SK-N-SH treated with all-trans-retinoic acid at 6 μM for 48 hours (cell line): ENCODE measurements at regions not wholly inside any gene's neighbourhood (a gene's known extent, or its start where the extent isn't known, plus 50 kb on each side); places are given as distances from the start of the nearest gene placed in this dataset.

ENCODE experiments used
- ATAC-seq: fragments of 200-7000 bp; cut with Tn5 transposase; 3 replicates; pipeline ENCODE4 v1.9.1; 2020; ENCODE audit warnings: mild to moderate bottlenecking, moderate library complexity
- ARNTL ChIP-seq: fragments of 450-650 bp; formaldehyde crosslinking; IDR thresholded peaks from 2 replicates; pipeline ENCODE4 v1.5.0; 2020; ENCODE audit warnings: low read depth, mild to moderate bottlenecking, moderate library complexity, borderline replicate concordance
- BACH2 ChIP-seq: fragments of 250-450 bp; sonication (Bioruptor Pico); IDR thresholded peaks from 2 replicates; pipeline ENCODE4 v1.9.0; 2021; ENCODE audit warnings: mild to moderate bottlenecking, borderline replicate concordance
- CREB5 ChIP-seq: fragments of 250-450 bp; sonication (Bioruptor Pico); IDR thresholded peaks from 2 replicates; pipeline ENCODE4 v1.5.1; 2020; ENCODE audit warnings: low read depth, mild to moderate bottlenecking, moderate library complexity
- CSRNP3 ChIP-seq: fragments of 250-450 bp; sonication (Bioruptor Pico); IDR thresholded peaks from 2 replicates; pipeline ENCODE4 v1.5.1; 2021; ENCODE audit warnings: mild to moderate bottlenecking, moderate library complexity
- ESRRG ChIP-seq: fragments of 250-450 bp; sonication (Bioruptor Pico); IDR thresholded peaks from 2 replicates; pipeline ENCODE4 v1.6.1; 2021; ENCODE audit warnings: mild to moderate bottlenecking
- GLIS3 ChIP-seq: fragments of 250-450 bp; sonication (Bioruptor Pico); IDR thresholded peaks from 2 replicates; pipeline ENCODE4 v1.5.0; 2020; ENCODE audit warnings: mild to moderate bottlenecking, moderate library complexity
- ISL1 ChIP-seq: fragments of 250-450 bp; sonication (Bioruptor Pico); IDR thresholded peaks from 2 replicates; pipeline ENCODE4 v2.1.2; 2022; ENCODE audit warnings: mild to moderate bottlenecking, moderate library complexity
- OSR1 ChIP-seq: fragments of 250-450 bp; sonication (Bioruptor Pico); IDR thresholded peaks from 2 replicates; pipeline ENCODE4 v1.8.0; 2022; ENCODE audit warnings: moderate library complexity, mild to moderate bottlenecking, inconsistent platforms
- PATZ1 ChIP-seq: fragments of 250-450 bp; sonication (Bioruptor Pico); IDR thresholded peaks from 2 replicates; pipeline ENCODE4 v1.8.0; 2020; ENCODE audit warnings: mild to moderate bottlenecking, moderate library complexity, borderline replicate concordance
- POU6F1 ChIP-seq: fragments of 250-450 bp; sonication (Bioruptor Pico); IDR thresholded peaks from 2 replicates; pipeline ENCODE4 v1.8.0; 2021; ENCODE audit warnings: low read depth, mild to moderate bottlenecking, moderate library complexity, borderline replicate concordance
- PPARA ChIP-seq: fragments of 250-450 bp; sonication (Bioruptor Pico); IDR thresholded peaks from 2 replicates; pipeline ENCODE4 v1.5.0; 2020; ENCODE audit warnings: mild to moderate bottlenecking, borderline replicate concordance
- RARB ChIP-seq: fragments of 250-450 bp; sonication (Bioruptor Pico); IDR thresholded peaks from 2 replicates; pipeline ENCODE4 v1.8.0; 2021; ENCODE audit warnings: mild to moderate bottlenecking, moderate library complexity
- SNAI2 ChIP-seq: fragments of 250-450 bp; sonication (Bioruptor Pico); IDR thresholded peaks from 2 replicates; pipeline ENCODE4 v1.5.0; 2020; ENCODE audit warnings: mild to moderate bottlenecking, moderate library complexity
- TCF4 ChIP-seq: fragments of 250-450 bp; sonication (Bioruptor Pico); IDR thresholded peaks from 2 replicates; pipeline ENCODE4 v1.8.0; 2021; ENCODE audit warnings: mild to moderate bottlenecking, moderate library complexity, borderline replicate concordance
- TOX ChIP-seq: fragments of 250-450 bp; sonication (Bioruptor Pico); IDR thresholded peaks from 2 replicates; pipeline ENCODE4 v1.8.0; 2021; ENCODE audit warnings: mild to moderate bottlenecking, moderate library complexity, borderline replicate concordance
- TSHZ2 ChIP-seq: fragments of 250-450 bp; sonication (Bioruptor Pico); IDR thresholded peaks from 2 replicates; pipeline ENCODE4 v1.5.0; 2020; ENCODE audit warnings: mild to moderate bottlenecking, moderate library complexity
- ZFP30 ChIP-seq: fragments of 450-650 bp; formaldehyde crosslinking; IDR thresholded peaks from 2 replicates; pipeline ENCODE4 v1.5.0; 2022; ENCODE audit warnings: mild to moderate bottlenecking, moderate library complexity
- ZNF565 ChIP-seq: fragments of 450-650 bp; formaldehyde crosslinking; conservative IDR thresholded peaks from 2 replicates; pipeline ENCODE4 v1.5.0; 2020; ENCODE audit warnings: low read depth, mild to moderate bottlenecking, moderate library complexity
- ZNF70 ChIP-seq: fragments of 450-650 bp; formaldehyde crosslinking; IDR thresholded peaks from 2 replicates; pipeline ENCODE4 v1.5.0; 2020; ENCODE audit warnings: mild to moderate bottlenecking, moderate library complexity

- no peak for ATAC-seq
- no peak for TF ChIP-seq ARNTL (CRISPR knock-in tag)
- TF ChIP-seq PPARA (CRISPR knock-in tag): no peak
- no peak for TF ChIP-seq ISL1 (CRISPR knock-in tag)
- no peak for TF ChIP-seq SNAI2 (CRISPR knock-in tag)
- no peak for TF ChIP-seq CREB5
- TF ChIP-seq BACH2 (CRISPR knock-in tag): no peak
- TF ChIP-seq ESRRG (CRISPR knock-in tag): no peak
- no peak for TF ChIP-seq PATZ1
- TF ChIP-seq TSHZ2: no peak
- TF ChIP-seq TOX: no peak
- no peak for TF ChIP-seq ZNF70 (CRISPR knock-in tag)
- no peak for TF ChIP-seq ZFP30 (CRISPR knock-in tag)
- TF ChIP-seq CSRNP3 (CRISPR knock-in tag): no peak
These were observed 419.1 kb downstream of the TRIB2 start for GRCh38 chr2:13135856-13136255.

GRCh38 chr2:13137679-13138078 lies 420.9 kb downstream of the TRIB2 start:
- TF ChIP-seq PPARA (CRISPR knock-in tag) (no peak), ESRRG (CRISPR knock-in tag) (no peak), GLIS3 (CRISPR knock-in tag) (no peak), ZNF70 (CRISPR knock-in tag) (no peak), CREB5 (no peak), ZNF565 (CRISPR knock-in tag) (no peak), PATZ1 (no peak), RARB (no peak), OSR1 (CRISPR knock-in tag) (no peak)
- ATAC-seq: no peak

- ATAC-seq: no peak
- TF ChIP-seq ZNF70 (CRISPR knock-in tag) (no peak), TCF4 (CRISPR knock-in tag) (no peak), ZNF565 (CRISPR knock-in tag) (no peak), PATZ1 (no peak), TOX (no peak), BACH2 (CRISPR knock-in tag) (no peak), POU6F1 (CRISPR knock-in tag) (no peak), CSRNP3 (CRISPR knock-in tag) (no peak)
These were observed 424.6 kb downstream of the TRIB2 start for GRCh38 chr2:13141315-13141714.
